H9 (cell line): ENCODE measurements at regions not wholly inside any gene's neighbourhood (a gene's known extent, or its start where the extent isn't known, plus 50 kb on each side); places are given as distances from the start of the nearest gene placed in this dataset.
A peak's percentile ranks its signal among the peaks of the same experiment; 100 is the strongest.

Source experiments
- DNase-seq: peaks from one replicate; pipeline ENCODE4 v3.0.0-alpha.2; 2017
- H2AFZ ChIP-seq: one replicate; pipeline ENCODE4 v1.6.1; 2013; ENCODE audit warnings: mild to moderate bottlenecking, low read length, control low read depth, moderate library complexity
- H2AK5ac ChIP-seq: 2 replicates; pipeline ENCODE4 v1.6.1; 2013; ENCODE audit warnings: low read length, control low read depth, mixed read lengths; ENCODE audit not compliant: insufficient read length
- H2BK120ac ChIP-seq: one replicate; pipeline ENCODE4 v1.6.1; 2013; ENCODE audit warnings: low read depth, mild to moderate bottlenecking, low read length, control low read depth, inconsistent platforms; ENCODE audit not compliant: poor library complexity, severe bottlenecking
- H2BK12ac ChIP-seq: 2 replicates; pipeline ENCODE4 v1.6.1; 2013; ENCODE audit warnings: low read length, control low read depth, mixed read lengths, low read depth; ENCODE audit not compliant: insufficient read length
- H2BK15ac ChIP-seq: 2 replicates; pipeline ENCODE4 v1.6.1; 2013; ENCODE audit warnings: low read depth, low read length, control low read depth
- H2BK20ac ChIP-seq: one replicate; pipeline ENCODE4 v1.6.1; 2013; ENCODE audit warnings: low read depth, mild to moderate bottlenecking, low read length, control low read depth, inconsistent platforms; ENCODE audit not compliant: poor library complexity, severe bottlenecking
- H2BK5ac ChIP-seq: 2 replicates; pipeline ENCODE4 v1.6.1; 2013; ENCODE audit warnings: low read length, control low read depth, mixed read lengths; ENCODE audit not compliant: insufficient read length
- H3K14ac ChIP-seq: 2 replicates; pipeline ENCODE4 v1.6.1; 2013; ENCODE audit warnings: low read length, control low read depth; ENCODE audit not compliant: insufficient read depth
- H3K18ac ChIP-seq: 2 replicates; pipeline ENCODE4 v1.6.1; 2013; ENCODE audit warnings: low read depth, mild to moderate bottlenecking, mixed read lengths, low read length, control low read depth; ENCODE audit not compliant: insufficient read length
- H3K23ac ChIP-seq: 2 replicates; pipeline ENCODE4 v1.6.1; 2013; ENCODE audit warnings: low read length, control low read depth, mixed read lengths, low read depth; ENCODE audit not compliant: insufficient read length
- H3K23me2 ChIP-seq: 2 replicates; pipeline ENCODE4 v1.6.1; 2013; ENCODE audit warnings: low read depth, mild to moderate bottlenecking, mixed read lengths, low read length, control low read depth; ENCODE audit not compliant: insufficient read length, poor library complexity, severe bottlenecking
- H3K27ac ChIP-seq: 2 replicates; pipeline ENCODE4 v1.5.1; 2013; ENCODE audit warnings: low read length, control low read depth, mixed read lengths, low read depth; ENCODE audit not compliant: insufficient read length
- H3K27me3 ChIP-seq: 2 replicates; pipeline ENCODE4 v1.6.1; 2013; ENCODE audit warnings: low read length, control low read depth, inconsistent platforms; ENCODE audit not compliant: insufficient read depth
- H3K4ac ChIP-seq: 2 replicates; pipeline ENCODE4 v1.6.1; 2013; ENCODE audit warnings: low read depth, mild to moderate bottlenecking, control low read depth, inconsistent platforms, low read length, moderate library complexity
- H3K4me1 ChIP-seq: 2 replicates; pipeline ENCODE4 v1.6.1; 2013; ENCODE audit warnings: low read length, control low read depth, inconsistent platforms; ENCODE audit not compliant: insufficient read depth
- H3K4me2 ChIP-seq: 2 replicates; pipeline ENCODE4 v1.6.1; 2013; ENCODE audit warnings: low read length, control low read depth, mixed read lengths; ENCODE audit not compliant: insufficient read length, insufficient read depth
- H3K56ac ChIP-seq: 2 replicates; pipeline ENCODE4 v1.6.1; 2013; ENCODE audit warnings: low read depth, mild to moderate bottlenecking, mixed read lengths, low read length, control low read depth; ENCODE audit not compliant: insufficient read length
- H3K79me1 ChIP-seq: 2 replicates; pipeline ENCODE4 v1.6.1; 2013; ENCODE audit warnings: low read depth, mild to moderate bottlenecking, moderate library complexity, low read length, control low read depth, inconsistent platforms; ENCODE audit not compliant: insufficient read depth, poor library complexity, severe bottlenecking
- H3K79me2 ChIP-seq: 2 replicates; pipeline ENCODE4 v1.6.1; 2013; ENCODE audit warnings: low read length, control low read depth, inconsistent platforms; ENCODE audit not compliant: insufficient read depth
- H3K9ac ChIP-seq: 2 replicates; pipeline ENCODE4 v1.6.1; 2013; ENCODE audit warnings: low read length, control low read depth, mixed read lengths; ENCODE audit not compliant: insufficient read length; ENCODE audit errors: extremely low read depth
- H3K9me3 ChIP-seq: one replicate; pipeline ENCODE4 v1.6.1; 2013; ENCODE audit warnings: low read depth, low read length, inconsistent platforms; ENCODE audit not compliant: control insufficient read depth
- H3T11ph ChIP-seq: one replicate; pipeline ENCODE4 v1.6.1; 2013; ENCODE audit warnings: mild to moderate bottlenecking, low read length, control low read depth, inconsistent platforms
- H4K20me1 ChIP-seq: one replicate; pipeline ENCODE4 v1.6.1; 2013; ENCODE audit not compliant: control insufficient read depth, insufficient read length, insufficient read depth
- H4K5ac ChIP-seq: 2 replicates; pipeline ENCODE4 v1.6.1; 2013; ENCODE audit warnings: low read depth, mild to moderate bottlenecking, mixed read lengths, low read length, control low read depth; ENCODE audit not compliant: insufficient read length
- H4K8ac ChIP-seq: replicated peaks from 2 replicates; pipeline ENCODE4 v1.6.1; 2013; ENCODE audit warnings: low read length, control low read depth, mixed read lengths, low read depth; ENCODE audit not compliant: insufficient read length
- H4K91ac ChIP-seq: 2 replicates; pipeline ENCODE4 v1.6.1; 2013; ENCODE audit warnings: low read depth, mild to moderate bottlenecking, moderate library complexity, mixed read lengths, low read length, control low read depth; ENCODE audit not compliant: insufficient read length
- H3K27ac Mint-ChIP-seq, 3 experiments: 2 replicates in 2 of 3; 3 replicates in 1 of 3; pipeline ENCODE4 v1.8.0; 2020 to 2021; ENCODE audit warnings: mixed read lengths in 3 of 3, mild to moderate bottlenecking in 1 of 3, moderate library complexity in 1 of 3
- H3K27me3 Mint-ChIP-seq: 2 replicates; pipeline ENCODE4 v1.8.0; 2021; ENCODE audit warnings: low read depth, mild to moderate bottlenecking, moderate library complexity, mixed read lengths
- H3K36me3 Mint-ChIP-seq, 3 experiments: 2 replicates in 2 of 3; 3 replicates in 1 of 3; pipeline ENCODE4 v1.8.0; 2020 to 2021; ENCODE audit warnings: low read depth in 3 of 3, mixed read lengths in 3 of 3; ENCODE audit not compliant: insufficient read depth in 1 of 3
- H3K4me1 Mint-ChIP-seq, 2 experiments: 2 replicates each; pipeline ENCODE4 v1.8.0; 2020; ENCODE audit warnings: mixed read lengths in 2 of 2
- H3K4me3 Mint-ChIP-seq, 2 experiments: 2 replicates in 1 of 2; 3 replicates in 1 of 2; pipeline ENCODE4 v1.8.0; 2020 to 2021; ENCODE audit warnings: mild to moderate bottlenecking in 2 of 2, mixed read lengths in 2 of 2, moderate library complexity in 1 of 2
- H3K9me3 Mint-ChIP-seq, 2 experiments: 2 replicates in 1 of 2; 3 replicates in 1 of 2; pipeline ENCODE4 v1.8.0; 2020; ENCODE audit warnings: mild to moderate bottlenecking in 2 of 2, mixed read lengths in 2 of 2, moderate library complexity in 1 of 2
- CTCF ChIP-seq: fragments of 200-600 bp; sonication (generic); conservative IDR thresholded peaks from 3 replicates; pipeline ENCODE4 v1.8.0; 2021; ENCODE audit warnings: antibody characterized with exemption, mild to moderate bottlenecking
- WGBS: extraction: QIAGEN DNeasy Blood & Tissue Kit; methylation state at CpG from one replicate; pipeline ENCODE4 v1.1.7; 2013; ENCODE audit warnings: missing lambda C conversion rate, low lambda C conversion rate, mixed read lengths; ENCODE audit not compliant: insufficient read length; ENCODE audit errors: extremely low coverage; 5-methylcytosine and 5-hydroxymethylcytosine counted together

- Histone ChIP-seq H4K91ac (no peak overlapping the region), H3K4ac (no peak overlapping the region), H4K5ac (no peak overlapping the region), H4K20me1 (no peaks in the 10 kb centered on the region), H2BK5ac (no peak overlapping the region), H3K79me2 (no peaks in the 10 kb centered on the region), H3K79me1 (no peaks in the 10 kb centered on the region), H2BK120ac (no peak overlapping the region), H3K4me2 (no peak overlapping the region), H2BK15ac (no peak overlapping the region), H3K14ac (no peak overlapping the region; the same call in 1 of the 2 replicates), H3K56ac (no peak overlapping the region), H3K9me3 (no peaks in the 10 kb centered on the region), H2BK20ac (no peak overlapping the region), H4K8ac (no peak overlapping the region), H3K27me3 (no peaks in the 10 kb centered on the region), H3K23ac (no peak overlapping the region), H2AFZ (no peak overlapping the region), H3K9ac (no peak overlapping the region), H3T11ph (no peak overlapping the region), H2AK5ac (no peak overlapping the region), H3K18ac (no peak overlapping the region), H3K23me2 (peaks cover 4% of the 10 kb centered on the region), H2BK12ac (no peak overlapping the region), H3K4me1 (no peaks in the 10 kb centered on the region; the same call in 1 of the 2 replicates), H3K27ac (no peak overlapping the region)
- no peak overlapping the region for H3K4me3 Mint-ChIP-seq
- no peaks in the 10 kb centered on the region for H3K27me3 Mint-ChIP-seq
- no peak overlapping the region for H3K27ac Mint-ChIP-seq
- no CpG with 5 or more reads among the region's 16 CpGs for WGBS
- no peaks in the 10 kb centered on the region for H3K36me3 Mint-ChIP-seq
- H3K4me1 Mint-ChIP-seq: peaks cover 2 to 3% of the 10 kb centered on the region in 2 experiments; a peak in 3 of 4 replicates
- TF ChIP-seq CTCF: no peak
- DNase-seq: peak; percentile 29
- H3K9me3 Mint-ChIP-seq: no peaks in the 10 kb centered on the region
Measured at GRCh38 chr20:19885939-19886660, 128.0 kb downstream of the RIN2 start.
